Activated T-helper 2 cell treated with anti-CD3 and anti-CD28 coated beads, Interferon-gamma antibody, Interleukin-2, Interleukin-4, amounts not matched to agents 10 μg/mL and 5 μg/mL and 100 μg/mL, durations not matched to agents 14 hours and 24 hours and 36 hours (primary cell): ENCODE measurements at regions not wholly inside any gene's neighbourhood (a gene's known extent, or its start where the extent isn't known, plus 50 kb on each side); places are given as distances from the start of the nearest gene placed in this dataset.
"Not testable (repeated sequence)": the region's sequence is repeated elsewhere in the genome, so short reads cannot be mapped to it uniquely, and the experiment has no call there.

Experiments used
- DNase-seq: peaks from one replicate; pipeline ENCODE4 v3.0.0; 2021; ENCODE audit warnings: low spot score
- H3K27ac Mint-ChIP-seq: one replicate; pipeline ENCODE4 v1.8.0; 2021; ENCODE audit warnings: mixed read lengths
- H3K27me3 Mint-ChIP-seq: one replicate; pipeline ENCODE4 v1.8.0; 2021; ENCODE audit warnings: low read depth, mixed read lengths
- H3K36me3 Mint-ChIP-seq: one replicate; pipeline ENCODE4 v1.8.0; 2021; ENCODE audit warnings: low read depth, mixed read lengths
- H3K4me1 Mint-ChIP-seq: one replicate; pipeline ENCODE4 v1.8.0; 2021; ENCODE audit warnings: low read depth, mixed read lengths
- H3K4me3 Mint-ChIP-seq: one replicate; pipeline ENCODE4 v1.8.0; 2021; ENCODE audit warnings: low read depth, mild to moderate bottlenecking, moderate library complexity, mixed read lengths
- H3K9me3 Mint-ChIP-seq: one replicate; pipeline ENCODE4 v1.8.0; 2021; ENCODE audit warnings: mixed read lengths
- intact Hi-C: fragments of 100-400 bp; cut with micrococcal nuclease; formaldehyde crosslinking; loops from one replicate; pipeline ENCODE4 v1.15.1; 2023

DNA sequence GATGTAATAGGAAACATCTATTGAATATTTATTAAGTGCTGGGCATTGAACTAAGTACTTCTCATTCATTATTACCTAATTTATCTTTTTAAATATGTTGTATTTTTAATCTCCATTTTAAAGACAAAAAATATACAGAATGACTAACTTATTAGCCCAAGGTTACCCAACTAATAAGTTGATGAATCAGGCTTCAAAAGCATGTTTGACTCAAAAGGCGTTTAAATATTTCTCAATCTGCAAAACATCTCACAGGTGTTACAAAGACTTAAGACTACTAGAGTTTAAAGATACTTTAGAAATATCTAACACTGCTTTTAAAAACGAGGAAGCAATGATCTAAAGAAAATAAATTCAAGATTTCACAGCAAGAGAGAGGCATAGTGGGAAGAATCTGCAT lies 457.4 kb upstream of the DCN start:
- Mint-ChIP-seq H3K9me3 (no peaks in the 10 kb centered on the region), H3K27ac (no peak overlapping the region)

DNA sequence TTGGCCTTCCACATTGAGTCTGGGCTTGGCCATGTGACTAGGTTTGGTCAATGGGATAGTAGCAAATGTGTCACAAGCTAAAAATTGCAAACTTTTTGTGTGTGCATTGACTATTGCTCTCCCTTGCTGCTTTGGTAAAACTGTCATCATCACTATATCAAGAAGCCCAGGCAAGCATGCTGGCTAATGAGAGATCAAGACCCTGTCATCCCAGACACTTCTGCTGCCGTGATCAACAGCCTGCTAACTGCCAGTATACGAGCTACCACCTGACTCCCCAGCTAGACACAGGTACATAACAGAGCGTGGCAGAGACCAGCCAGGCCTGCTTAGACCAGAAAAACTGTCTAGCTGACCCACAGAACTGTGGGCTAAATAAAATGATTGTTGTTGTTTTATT lies 456.7 kb upstream of the DCN start:
- H3K36me3 Mint-ChIP-seq: no peaks in the 10 kb centered on the region
- H3K4me3 Mint-ChIP-seq: no peak overlapping the region
- intact Hi-C loops: loop anchor here (2.0 kb wide), 1 partner anchor 75 kb away; no protein-coding TSS in a partner anchor
- H3K4me1 Mint-ChIP-seq: peaks cover 5% of the 10 kb centered on the region
- no peaks in the 10 kb centered on the region for H3K9me3 Mint-ChIP-seq
- H3K27me3 Mint-ChIP-seq: peaks cover 5% of the 10 kb centered on the region
- H3K27ac Mint-ChIP-seq: no peak overlapping the region
- no peak for DNase-seq

More for the DNA sequence above, 457.4 kb upstream of the DCN start:
- no peaks in the 10 kb centered on the region for H3K36me3 Mint-ChIP-seq
- H3K4me1 Mint-ChIP-seq: peaks cover 5% of the 10 kb centered on the region
- no peak overlapping the region for H3K4me3 Mint-ChIP-seq
- H3K27me3 Mint-ChIP-seq: peaks cover 5% of the 10 kb centered on the region
- intact Hi-C loops: no loop called here
- no peak for DNase-seq

DNA sequence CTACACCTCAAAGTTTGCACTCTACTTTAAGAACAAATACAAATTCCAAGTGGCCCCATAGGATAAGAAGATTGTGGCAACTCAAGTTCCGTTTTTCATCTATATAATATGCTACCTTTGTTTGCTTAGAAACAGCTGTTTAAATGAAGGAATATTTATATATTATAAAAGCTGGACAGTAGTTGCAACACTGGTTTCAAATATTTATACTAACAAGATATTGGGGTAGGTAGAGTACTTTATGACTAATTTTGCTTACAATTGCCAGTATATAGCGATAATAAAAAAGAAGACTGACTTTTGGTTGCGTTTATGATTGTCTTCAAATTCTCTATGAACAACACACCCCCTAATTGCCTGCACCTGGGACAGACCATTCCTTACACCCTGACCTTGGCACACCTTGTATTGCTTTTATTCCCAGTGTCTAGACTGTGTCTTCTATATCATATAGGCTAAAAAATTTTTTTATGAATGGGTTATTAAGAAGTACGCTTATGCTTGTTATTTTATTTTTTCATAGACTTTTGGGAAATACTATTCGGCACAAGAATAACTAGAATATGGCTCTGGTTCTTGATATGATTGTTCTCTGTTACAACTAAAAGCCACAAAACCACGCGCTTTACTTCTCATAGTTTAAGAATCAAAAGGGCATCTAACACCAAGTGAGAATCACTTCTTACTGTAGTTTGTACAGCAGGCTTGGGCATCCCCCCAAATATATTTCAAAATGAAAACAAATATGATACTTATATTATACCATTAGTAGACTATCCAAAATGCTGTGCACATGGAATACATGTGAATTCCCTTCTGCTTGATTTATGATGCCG lies 455.4 kb upstream of the DCN start:
- H3K9me3 Mint-ChIP-seq: no peaks in the 10 kb centered on the region
- no peaks in the 10 kb centered on the region for H3K36me3 Mint-ChIP-seq
- peaks cover 5% of the 10 kb centered on the region for H3K4me1 Mint-ChIP-seq
- H3K27ac Mint-ChIP-seq: no peak overlapping the region
- H3K27me3 Mint-ChIP-seq: peaks cover 5% of the 10 kb centered on the region
- no peak overlapping the region for H3K4me3 Mint-ChIP-seq
- intact Hi-C loops: loop anchor here (2.0 kb wide), 1 partner anchor 73 kb away; no protein-coding TSS in a partner anchor
- DNase-seq: no peak

DNA sequence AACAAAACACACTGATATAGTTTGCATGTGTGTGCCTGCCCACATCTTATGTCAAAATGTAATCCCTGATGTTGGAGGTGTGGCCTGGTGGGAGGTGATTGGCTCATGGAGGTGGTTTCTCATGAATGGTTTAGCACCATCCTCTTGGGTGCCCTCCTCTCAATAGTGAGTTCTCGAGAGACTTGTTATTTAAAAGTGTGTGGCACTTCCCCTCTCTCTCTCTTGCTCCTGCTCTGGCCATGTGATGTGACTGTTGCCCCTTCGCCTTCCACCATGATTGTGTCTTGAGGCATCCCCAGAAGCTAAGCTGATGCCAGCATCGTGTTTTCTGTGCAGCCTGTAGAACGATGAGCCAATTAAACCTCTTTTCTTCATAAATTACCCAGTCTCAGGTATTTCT lies 454.1 kb upstream of the DCN start:
- H3K9me3 Mint-ChIP-seq: no peaks in the 10 kb centered on the region
- H3K4me1 Mint-ChIP-seq: peaks cover 5% of the 10 kb centered on the region
- no peaks in the 10 kb centered on the region for H3K36me3 Mint-ChIP-seq
- intact Hi-C loops: no loop called here
- H3K27ac Mint-ChIP-seq: no peak overlapping the region
- H3K27me3 Mint-ChIP-seq: peaks cover 5% of the 10 kb centered on the region
- H3K4me3 Mint-ChIP-seq: no peak overlapping the region
- no peak for DNase-seq

DNA sequence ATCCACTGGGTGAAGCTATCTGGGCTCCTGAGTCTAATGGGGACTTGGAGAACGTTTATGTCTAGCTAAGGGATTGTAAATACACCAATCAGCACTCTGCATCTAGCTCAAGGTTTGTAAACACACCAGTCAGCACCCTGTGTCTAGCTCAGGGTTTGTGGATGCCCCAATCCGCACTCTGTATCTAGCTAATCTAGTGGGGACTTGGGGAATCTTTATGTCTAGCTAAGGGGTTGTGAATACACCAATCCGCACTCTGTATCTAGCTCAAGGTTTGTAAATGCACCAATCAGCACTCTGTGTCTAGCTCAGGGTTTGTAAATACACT lies 451.7 kb upstream of the DCN start:
- H3K4me3 Mint-ChIP-seq, DNase-seq, H3K36me3 Mint-ChIP-seq, H3K4me1 Mint-ChIP-seq, H3K9me3 Mint-ChIP-seq, intact Hi-C loops, H3K27me3 Mint-ChIP-seq, H3K27ac Mint-ChIP-seq: not testable (repeated sequence)

DNA sequence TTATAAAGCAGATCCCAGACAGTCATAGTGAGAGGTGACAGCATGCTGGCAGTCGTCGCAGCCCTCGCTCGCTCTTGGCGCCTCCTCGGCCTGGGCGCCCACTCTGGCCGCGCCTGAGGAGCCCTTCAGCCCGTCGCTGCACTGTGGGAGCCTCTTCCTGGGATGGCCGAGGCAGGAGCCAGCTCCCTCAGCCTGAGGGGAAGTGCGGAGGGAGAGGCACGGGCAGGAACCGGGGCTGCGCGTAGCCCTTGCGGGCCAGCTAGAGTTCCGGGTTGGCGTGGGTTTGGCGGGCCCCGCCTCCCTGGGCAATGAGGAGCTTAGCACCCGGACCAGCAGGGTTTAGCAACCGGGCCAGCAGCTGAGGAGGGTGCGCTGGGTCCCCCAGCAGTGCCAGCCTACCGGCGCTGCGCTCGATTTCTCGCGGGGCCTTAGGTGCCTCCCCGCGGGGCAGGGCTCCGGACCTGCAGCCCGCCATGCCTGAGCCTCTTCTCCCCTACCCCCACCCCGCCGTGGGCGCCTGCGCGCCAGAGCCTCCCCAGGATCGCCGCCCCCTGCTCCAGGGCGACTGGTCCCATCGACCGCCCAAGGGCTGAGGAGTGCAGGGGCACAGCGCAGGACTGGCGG lies 451.2 kb upstream of the DCN start:
- Mint-ChIP-seq H3K27ac (no peak overlapping the region), H3K27me3 (peaks cover 5% of the 10 kb centered on the region), H3K36me3 (no peaks in the 10 kb centered on the region), H3K4me1 (peaks cover 5% of the 10 kb centered on the region), H3K9me3 (no peaks in the 10 kb centered on the region), H3K4me3 (no peak overlapping the region)
- intact Hi-C loops: no loop called here
- DNase-seq: no peak

DNA sequence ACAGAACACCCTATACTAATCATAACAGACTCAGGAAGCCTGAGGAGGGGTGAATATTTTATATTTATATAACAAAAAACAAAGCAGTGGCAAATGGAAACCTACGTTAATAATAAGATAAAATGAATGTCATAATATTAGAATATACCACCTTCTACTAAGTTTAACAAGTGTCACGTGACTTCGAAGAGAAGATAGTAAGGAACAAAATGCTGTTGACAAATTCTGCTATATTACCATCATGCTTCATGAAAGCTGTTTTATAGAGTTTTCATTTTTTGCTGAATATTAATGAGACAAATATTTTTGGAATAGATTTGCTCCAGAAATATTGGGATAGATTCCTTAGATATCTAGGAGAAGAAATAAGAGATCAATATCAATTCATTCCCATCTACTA lies 450.6 kb upstream of the DCN start:
- intact Hi-C loops: no loop called here
- Mint-ChIP-seq H3K9me3 (no peaks in the 10 kb centered on the region), H3K27me3 (peaks cover 5% of the 10 kb centered on the region), H3K4me1 (peaks cover 3% of the 10 kb centered on the region), H3K27ac (no peak overlapping the region), H3K4me3 (no peak overlapping the region), H3K36me3 (no peaks in the 10 kb centered on the region)
- DNase-seq: no peak

DNA sequence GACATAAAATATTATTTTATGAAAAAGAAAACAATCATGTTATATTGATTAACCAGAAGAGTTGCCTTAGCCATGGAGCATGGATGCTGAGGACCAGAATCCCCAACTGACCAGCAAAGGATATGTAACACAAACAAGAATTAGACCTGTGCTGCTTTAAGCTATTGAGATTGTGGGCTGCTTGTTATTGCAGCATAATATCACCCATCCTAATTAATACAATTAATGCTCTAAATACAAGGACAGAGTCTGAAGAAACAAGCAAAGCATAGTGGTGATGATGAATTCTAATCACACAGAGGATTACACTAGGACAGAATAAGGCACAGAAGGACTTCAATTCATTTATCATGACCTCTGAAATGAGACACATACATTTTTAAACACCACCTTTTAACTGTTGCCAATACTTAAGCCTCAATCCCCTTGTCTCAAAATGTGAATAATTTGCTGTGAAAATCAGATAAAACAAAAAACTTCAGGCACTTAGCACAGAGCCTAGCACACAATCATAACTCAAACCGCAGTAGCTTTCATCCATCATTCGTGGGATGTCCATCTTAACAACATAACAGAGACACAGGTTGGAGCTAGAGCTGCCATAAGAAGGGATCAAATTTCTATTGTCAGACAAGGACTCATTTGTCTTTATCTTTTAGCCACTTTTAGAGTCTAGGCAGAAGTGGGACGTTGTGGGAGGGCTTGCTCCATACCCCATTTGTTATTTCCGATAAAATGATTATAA lies 449.6 kb upstream of the DCN start:
- H3K4me3 Mint-ChIP-seq: no peak overlapping the region
- no peak overlapping the region for H3K27ac Mint-ChIP-seq
- intact Hi-C loops: no loop called here
- H3K36me3 Mint-ChIP-seq: no peaks in the 10 kb centered on the region
- no peaks in the 10 kb centered on the region for H3K4me1 Mint-ChIP-seq
- H3K9me3 Mint-ChIP-seq: peaks cover 4% of the 10 kb centered on the region
- DNase-seq: no peak
- H3K27me3 Mint-ChIP-seq: peaks cover 5% of the 10 kb centered on the region

DNA sequence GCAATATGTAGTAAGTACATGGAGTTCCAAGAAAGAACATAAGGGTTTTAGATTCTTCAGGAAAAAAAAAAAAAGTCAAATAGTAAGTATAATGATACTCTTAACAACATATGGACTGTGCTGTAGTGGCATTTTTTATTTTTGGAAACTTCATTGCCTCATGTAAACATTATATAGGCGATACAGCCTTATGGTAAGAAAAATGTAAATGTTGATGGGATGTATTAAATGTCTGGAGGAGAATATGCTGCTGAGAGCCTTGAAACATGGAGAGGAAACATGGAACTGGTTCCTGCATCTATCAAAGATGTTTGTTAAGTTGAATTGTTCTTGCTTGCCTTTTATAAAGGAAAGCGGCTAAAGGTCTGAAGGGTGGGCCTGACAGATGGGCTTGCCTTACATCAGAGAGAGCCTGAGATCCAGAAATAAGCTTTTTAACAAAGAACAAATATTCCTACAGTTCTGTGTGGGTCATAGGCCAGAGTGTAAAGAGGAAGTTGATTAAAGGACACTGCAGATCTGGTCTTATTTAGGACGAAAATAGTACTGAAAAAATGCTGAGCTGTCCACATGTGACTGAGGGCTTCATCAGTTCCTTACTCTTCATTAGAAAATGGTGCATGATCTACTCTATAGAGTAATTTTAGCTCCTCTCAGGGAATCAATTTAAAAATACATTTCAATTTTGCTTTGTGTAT lies 448.1 kb upstream of the DCN start:
- no peaks in the 10 kb centered on the region for H3K36me3 Mint-ChIP-seq
- no peaks in the 10 kb centered on the region for H3K27me3 Mint-ChIP-seq
- H3K4me1 Mint-ChIP-seq: no peaks in the 10 kb centered on the region
- intact Hi-C loops: no loop called here
- no peak overlapping the region for H3K4me3 Mint-ChIP-seq
- peaks cover 11% of the 10 kb centered on the region for H3K9me3 Mint-ChIP-seq
- DNase-seq: no peak
- no peak overlapping the region for H3K27ac Mint-ChIP-seq

DNA sequence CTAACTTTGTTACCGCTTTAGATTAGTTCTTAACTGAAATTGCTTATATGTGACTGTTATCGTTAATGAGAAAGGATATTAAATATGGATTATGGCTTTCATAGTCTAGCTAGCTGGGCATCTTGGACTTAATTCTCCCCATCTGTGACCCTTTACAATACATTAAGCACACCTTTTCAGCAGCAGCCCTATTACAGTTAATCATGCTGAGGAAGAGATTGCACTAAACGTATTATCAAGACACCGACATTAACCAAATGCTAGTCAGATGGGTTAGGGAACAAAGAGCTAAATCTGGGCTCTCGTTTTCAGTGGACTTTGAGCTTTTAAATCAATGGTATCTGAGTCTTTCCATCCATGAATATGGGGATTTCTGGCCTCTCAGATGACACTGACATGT lies 447.5 kb upstream of the DCN start:
- Mint-ChIP-seq H3K36me3 (no peaks in the 10 kb centered on the region), H3K27ac (no peak overlapping the region), H3K27me3 (no peaks in the 10 kb centered on the region), H3K4me1 (no peaks in the 10 kb centered on the region), H3K4me3 (no peak overlapping the region), H3K9me3 (peaks cover 11% of the 10 kb centered on the region)
- DNase-seq: no peak
- intact Hi-C loops: no loop called here

DNA sequence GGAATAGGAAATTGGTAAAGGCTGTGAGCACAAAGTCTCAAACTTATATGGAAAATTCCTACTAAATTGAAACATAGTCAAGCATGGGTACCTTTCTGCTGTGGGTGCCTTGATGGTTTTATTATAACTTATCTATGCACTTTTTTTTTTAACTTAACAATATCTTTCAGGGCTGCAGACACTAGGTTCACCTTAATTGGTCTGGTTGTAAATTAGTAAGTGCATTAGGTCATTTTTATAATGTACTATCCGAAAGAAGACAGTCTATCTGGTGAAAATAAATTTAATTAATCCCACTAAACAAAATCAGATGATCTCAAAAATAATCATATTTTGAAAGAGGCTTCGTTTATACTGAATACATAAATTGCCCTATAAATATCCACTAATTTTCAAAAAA lies 446.8 kb upstream of the DCN start:
- no peak overlapping the region for H3K27ac Mint-ChIP-seq
- no peak overlapping the region for H3K4me3 Mint-ChIP-seq
- H3K4me1 Mint-ChIP-seq: no peaks in the 10 kb centered on the region
- intact Hi-C loops: no loop called here
- no peak for DNase-seq
- H3K27me3 Mint-ChIP-seq: no peaks in the 10 kb centered on the region
- H3K9me3 Mint-ChIP-seq: peaks cover 11% of the 10 kb centered on the region
- no peaks in the 10 kb centered on the region for H3K36me3 Mint-ChIP-seq

DNA sequence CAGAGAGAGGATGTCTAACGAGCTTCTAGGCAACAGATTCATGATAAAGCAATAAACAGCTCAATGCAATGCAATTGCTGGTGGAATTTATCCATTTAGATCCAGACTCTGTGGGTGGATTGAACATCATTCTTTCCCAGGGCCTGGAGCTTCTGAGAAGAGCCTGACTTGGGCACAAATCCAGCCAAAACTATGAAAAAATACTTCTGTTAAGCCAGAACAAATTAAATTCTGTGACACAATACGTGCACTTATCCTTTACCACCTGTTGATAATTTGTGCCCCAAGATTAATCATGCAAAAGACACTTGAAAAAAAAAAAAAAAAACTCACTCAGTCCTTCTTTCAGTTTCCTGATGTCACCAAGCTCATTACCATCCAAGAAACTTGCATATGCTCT lies 446.0 kb upstream of the DCN start:
- Mint-ChIP-seq H3K4me1 (no peaks in the 10 kb centered on the region), H3K27ac (no peak overlapping the region), H3K9me3 (peaks cover 11% of the 10 kb centered on the region), H3K27me3 (no peaks in the 10 kb centered on the region), H3K36me3 (no peaks in the 10 kb centered on the region), H3K4me3 (no peak overlapping the region)
- intact Hi-C loops: no loop called here
- no peak for DNase-seq

DNA sequence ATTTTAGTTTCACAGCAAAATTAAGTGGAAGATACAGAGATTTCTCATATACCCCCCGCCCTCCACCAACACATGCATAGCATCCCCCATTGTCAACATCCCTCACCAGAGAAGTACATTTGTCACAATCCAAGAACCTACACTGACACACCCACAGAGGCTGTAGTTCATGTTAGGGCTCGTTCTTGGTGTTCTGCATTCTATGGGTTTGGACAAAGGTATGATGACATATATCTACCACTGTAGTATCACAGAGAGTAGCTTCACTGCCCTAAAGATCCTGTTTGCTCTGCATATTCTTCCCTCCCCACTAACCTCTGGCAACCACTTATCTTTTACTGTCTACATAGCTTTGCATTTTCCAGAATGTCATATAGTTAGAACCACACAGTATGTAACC lies 444.6 kb upstream of the DCN start:
- intact Hi-C loops: no loop called here
- Mint-ChIP-seq H3K36me3 (no peaks in the 10 kb centered on the region), H3K9me3 (peaks cover 11% of the 10 kb centered on the region), H3K4me3 (no peak overlapping the region), H3K4me1 (no peaks in the 10 kb centered on the region), H3K27ac (no peak overlapping the region), H3K27me3 (no peaks in the 10 kb centered on the region)
- no peak for DNase-seq
